Thyroid gland (tissue), 4 donors: ENCODE measurements at regions not wholly inside any gene's neighbourhood (a gene's known extent, or its start where the extent isn't known, plus 50 kb on each side); places are given as distances from the start of the nearest gene placed in this dataset.

Experiments used
- POLR2A ChIP-seq, 2 donors: fragments of 450-650 bp; IDR thresholded peaks; one replicate each; pipeline ENCODE4 v1.6.1; 2017; ENCODE audit warnings: antibody characterized with exemption in 2 of 2, mild to moderate bottlenecking in 2 of 2, moderate library complexity in 1 of 2
- TF ChIP-seq, protein P1 (sequence below), 6 experiments: fragments of 200-600 bp in 3 of 6; fragments of 450-650 bp in 3 of 6; sonication (generic) in 3 of 6; IDR thresholded peaks; one replicate each; pipeline ENCODE4 v1.5.1; 2016 to 2019; ENCODE audit warnings: antibody characterized with exemption in 6 of 6, mild to moderate bottlenecking in 2 of 6, inconsistent platforms in 1 of 6, moderate library complexity in 1 of 6

DNA sequence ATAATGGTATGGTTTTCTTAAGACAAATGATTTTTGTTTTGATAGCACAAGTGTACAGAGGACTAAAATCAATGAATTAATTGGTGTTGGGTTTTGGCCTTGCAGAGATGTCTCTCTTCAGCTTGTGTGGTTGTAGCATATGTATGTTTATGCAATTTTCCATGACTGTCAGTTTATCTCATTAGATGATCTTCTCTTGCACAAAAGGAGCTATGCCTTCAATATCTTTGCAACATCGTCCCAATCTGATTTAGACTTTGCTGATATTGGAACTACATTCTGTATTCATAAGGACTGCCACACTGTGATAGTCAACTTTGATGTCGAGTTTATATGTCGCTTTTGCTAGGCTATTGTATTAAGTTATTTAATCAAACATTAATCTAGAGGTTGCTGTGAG is 140.0 kb upstream of the TAF11L2 start:
- TF ChIP-seq, protein P1, sequence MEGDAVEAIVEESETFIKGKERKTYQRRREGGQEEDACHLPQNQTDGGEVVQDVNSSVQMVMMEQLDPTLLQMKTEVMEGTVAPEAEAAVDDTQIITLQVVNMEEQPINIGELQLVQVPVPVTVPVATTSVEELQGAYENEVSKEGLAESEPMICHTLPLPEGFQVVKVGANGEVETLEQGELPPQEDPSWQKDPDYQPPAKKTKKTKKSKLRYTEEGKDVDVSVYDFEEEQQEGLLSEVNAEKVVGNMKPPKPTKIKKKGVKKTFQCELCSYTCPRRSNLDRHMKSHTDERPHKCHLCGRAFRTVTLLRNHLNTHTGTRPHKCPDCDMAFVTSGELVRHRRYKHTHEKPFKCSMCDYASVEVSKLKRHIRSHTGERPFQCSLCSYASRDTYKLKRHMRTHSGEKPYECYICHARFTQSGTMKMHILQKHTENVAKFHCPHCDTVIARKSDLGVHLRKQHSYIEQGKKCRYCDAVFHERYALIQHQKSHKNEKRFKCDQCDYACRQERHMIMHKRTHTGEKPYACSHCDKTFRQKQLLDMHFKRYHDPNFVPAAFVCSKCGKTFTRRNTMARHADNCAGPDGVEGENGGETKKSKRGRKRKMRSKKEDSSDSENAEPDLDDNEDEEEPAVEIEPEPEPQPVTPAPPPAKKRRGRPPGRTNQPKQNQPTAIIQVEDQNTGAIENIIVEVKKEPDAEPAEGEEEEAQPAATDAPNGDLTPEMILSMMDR (IDR thresholded peaks at IDR 0.05): no peak
- TF ChIP-seq POLR2A (IDR thresholded peaks at IDR 0.05): no peak
